ENCODE measurements at regions not wholly inside any gene's neighbourhood (a gene's known extent, or its start where the extent isn't known, plus 50 kb on each side); places are given as distances from the start of the nearest gene placed in this dataset.

DNA sequence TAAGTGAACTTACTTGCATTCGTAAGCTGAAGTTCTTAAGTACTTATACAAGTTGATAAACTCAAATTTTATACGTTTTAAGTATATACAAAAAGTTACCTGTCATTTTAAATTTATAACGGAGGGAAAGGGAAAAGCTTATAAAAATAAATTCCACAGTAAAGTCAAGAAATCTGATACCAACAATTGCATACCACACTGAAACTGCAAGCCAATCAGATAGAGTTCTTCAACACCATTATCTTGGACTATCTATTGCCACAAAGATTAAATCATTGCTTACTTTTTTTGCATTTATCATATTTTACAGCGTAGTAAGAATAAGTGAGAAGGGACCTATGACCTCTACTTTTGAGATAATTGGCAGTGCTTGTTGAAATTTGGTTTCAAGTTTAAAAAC, 386.7 kb downstream of the TFAP2A start:
- no peak for DNase-seq

DNA sequence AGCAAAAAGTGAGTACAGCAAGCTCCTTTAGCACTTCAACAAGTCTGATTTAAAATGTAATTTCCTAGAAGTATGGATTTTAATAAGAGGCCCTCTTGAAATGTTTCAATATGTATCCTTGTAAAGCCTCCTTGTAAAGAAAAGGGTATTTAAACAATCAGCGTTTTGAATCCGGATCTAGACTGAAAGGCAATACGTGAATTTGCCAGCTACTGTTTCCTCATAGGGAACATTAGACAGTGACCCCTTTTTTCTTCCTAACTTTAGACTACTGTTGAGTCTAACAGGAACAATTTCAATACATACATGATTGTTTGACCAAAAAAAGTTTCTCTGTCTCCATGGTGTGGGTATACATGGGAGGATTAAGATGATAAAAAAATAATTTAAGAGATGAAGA, 395.0 kb downstream of the TFAP2A start:
- DNase-seq: no peak

DNA sequence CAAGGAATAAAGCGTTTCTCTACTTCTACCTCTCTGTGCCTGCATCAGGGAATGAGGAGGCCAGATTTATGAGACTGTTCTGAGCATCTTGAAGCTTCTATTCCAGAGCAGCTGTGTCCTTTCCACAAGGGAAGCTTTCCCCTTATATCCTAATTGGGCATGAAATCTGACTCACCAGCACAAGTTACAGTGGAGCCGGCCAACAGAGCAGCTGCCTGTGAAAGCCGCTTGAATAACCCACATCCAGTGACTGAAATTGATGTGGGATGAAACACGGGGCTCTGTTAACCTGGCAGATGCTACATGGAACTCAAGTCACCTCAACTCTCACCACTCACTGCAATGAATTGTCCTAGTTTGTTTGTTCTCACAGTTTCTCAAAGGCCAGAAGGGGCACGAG, 400.3 kb downstream of the TFAP2A start:
- no peak for DNase-seq

DNA sequence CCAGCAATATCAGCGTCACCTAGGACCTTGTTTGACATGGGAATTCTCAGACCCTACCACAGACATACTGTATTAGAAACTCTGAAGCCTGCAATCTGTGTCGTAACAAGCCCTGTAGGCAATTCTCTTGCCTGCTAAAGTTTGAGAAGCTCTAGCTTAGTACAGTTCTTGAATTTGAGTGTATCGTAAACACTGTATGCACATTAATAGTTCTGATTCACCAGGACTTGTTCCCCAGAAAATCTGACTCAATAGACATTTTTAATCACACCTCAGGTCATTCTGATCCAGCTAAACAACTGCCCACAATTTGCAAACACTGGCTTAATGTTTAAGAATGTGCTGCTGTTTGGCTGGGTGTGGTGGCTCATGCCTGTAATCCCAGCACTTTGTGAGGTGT, 414.3 kb downstream of the TFAP2A start:
- DNase-seq: no peak

DNA sequence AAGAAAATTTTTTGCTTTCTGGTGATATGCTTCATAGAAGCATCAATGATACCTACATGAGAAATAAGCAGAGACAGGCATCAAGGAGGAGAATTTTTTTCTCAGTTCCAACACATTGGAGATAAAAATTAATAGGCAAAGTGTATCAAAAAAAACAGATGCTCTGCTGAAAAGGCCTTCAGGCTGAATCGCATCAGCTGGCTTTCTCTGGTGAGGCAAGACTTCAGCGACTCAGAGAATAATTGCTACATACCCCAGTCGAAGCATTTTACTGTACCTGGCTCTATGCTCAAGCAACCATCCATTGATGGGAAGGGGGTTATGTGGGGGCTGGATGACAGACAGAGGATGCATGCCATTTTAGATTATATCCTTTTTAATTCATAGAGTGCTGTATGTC, 415.1 kb downstream of the TFAP2A start:
- no peak for DNase-seq

DNA sequence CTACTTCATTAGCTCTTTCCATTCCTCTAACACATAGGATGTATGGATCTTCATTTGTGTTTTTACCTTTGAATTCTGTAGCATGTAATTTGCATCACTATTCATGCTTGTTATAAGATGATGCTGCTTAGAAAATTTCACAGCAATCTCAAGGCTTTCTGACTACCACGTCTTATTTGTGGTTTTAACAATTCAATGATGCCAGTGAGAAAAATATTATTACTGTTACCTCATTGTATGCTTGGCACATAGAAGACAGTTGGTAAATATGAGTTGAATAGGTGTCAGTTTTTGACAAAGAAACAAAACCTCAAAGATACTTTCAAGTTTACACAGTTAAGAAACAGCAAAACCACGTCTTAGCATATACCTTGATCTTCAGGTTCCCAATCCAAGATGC, 428.6 kb downstream of the TFAP2A start:
- DNase-seq: no peak

DNA sequence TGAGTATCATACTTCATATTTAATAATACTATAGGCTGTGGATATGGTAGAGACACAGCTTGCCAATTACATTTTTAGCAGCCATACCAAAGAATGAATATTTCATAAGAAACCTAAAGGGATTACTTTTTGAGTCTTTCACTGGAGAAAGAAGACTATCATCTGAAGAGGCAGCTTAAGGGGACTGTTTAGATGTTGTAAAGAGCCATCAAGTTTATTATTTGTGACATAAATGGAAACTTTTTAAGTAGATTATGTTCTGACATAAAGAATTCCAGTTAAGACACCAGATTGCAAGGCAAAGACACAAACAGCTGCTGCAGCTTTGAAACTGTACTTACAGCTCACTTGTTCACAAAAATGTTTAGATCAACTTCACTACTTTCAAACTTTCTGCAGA, 429.4 kb downstream of the TFAP2A start:
- DNase-seq: no peak

DNA sequence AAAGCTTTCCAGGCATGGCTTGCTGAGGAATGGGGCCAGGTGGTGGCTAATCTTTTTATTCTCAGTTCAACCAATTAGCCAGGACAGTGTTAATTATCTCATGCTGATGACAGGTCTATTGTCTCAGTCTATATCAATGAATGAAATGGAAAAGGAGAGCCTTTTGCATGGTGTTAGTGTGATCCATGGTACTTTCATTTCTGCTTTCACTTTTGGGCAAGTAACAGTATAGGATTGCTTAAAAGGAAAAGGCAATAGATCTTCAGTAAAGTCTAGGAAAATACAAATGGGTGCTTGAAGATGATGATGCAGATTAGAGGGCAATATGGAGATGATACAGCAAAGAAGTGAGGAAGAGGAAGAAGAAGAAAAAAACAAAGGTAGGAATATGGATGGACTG, 430.3 kb downstream of the TFAP2A start:
- no peak for DNase-seq

DNA sequence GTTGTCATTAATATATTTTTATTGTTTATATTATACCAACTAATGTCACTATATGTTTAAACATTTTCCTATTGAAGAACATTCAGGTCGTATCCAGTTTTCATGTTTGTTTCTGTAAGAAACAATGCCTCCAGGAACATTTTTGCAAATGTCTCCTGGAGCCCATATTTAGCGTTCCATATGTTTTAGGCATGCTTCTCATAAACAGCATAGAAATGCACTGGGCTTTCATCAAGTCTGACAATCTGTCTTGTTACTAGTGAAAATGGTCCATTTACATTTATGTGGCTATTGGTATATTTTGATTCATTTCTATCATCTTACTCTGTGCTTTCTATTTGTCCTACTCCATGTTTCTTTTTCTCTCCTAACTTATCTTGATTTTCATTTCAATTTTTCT, 431.7 kb downstream of the TFAP2A start:
- no peak for DNase-seq

DNA sequence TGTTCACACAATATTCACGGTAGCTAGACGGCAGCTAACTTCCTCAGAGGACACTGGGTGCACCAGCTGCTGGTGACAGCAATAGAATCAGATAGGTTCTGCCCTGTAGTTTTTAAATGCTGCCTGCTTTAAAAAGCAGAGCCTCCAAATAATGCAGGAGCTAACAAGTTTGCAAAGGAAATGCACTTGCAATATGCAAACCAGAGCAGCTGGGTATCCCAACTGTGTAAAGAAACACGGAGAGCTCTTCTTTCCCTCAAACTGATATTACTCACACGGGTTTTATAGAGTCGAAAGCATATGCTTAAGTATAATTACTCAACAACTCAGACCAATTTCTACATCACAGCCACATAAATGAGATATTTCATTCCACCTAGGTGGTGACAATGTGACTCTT, 432.7 kb downstream of the TFAP2A start:
- DNase-seq: no peak

DNA sequence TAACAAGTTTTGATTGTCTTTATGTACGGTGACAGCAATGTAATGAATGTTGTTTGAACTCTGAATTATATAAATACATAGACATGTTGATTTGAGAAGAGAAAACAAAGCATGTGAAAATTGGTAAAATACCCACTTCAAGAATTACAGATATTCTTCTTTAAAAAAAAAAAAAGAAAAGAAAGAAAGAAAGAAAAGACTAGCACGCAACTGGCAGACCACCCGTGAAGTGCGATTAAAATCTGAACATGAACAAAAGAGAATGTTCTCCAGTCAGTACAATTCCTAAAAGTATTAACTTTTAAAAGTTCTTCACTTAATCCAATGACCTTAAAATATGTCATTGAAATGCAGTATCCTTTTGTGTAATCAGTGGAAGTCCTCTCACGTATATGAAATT, 434.9 kb downstream of the TFAP2A start:
- no peak for DNase-seq

DNA sequence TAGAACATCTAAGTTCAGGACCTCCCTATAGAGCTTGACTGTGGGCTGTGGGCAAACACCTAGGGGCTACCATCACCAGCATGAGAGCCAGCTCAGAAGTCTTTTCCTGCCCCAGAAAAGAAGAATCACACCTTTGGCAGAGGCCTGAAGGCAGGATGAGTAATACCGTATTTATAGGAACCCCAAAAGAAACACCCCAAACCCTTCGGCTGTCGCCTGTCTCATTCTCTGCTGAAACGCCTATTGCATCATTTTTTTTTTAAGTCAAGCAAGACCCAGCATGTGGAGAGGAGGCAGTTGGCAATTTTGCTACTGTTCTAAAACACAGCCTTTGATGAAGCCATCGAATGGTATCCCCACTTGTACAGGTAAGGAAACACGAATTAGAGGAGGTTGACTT, 436.4 kb downstream of the TFAP2A start:
- DNase-seq: no peak

DNA sequence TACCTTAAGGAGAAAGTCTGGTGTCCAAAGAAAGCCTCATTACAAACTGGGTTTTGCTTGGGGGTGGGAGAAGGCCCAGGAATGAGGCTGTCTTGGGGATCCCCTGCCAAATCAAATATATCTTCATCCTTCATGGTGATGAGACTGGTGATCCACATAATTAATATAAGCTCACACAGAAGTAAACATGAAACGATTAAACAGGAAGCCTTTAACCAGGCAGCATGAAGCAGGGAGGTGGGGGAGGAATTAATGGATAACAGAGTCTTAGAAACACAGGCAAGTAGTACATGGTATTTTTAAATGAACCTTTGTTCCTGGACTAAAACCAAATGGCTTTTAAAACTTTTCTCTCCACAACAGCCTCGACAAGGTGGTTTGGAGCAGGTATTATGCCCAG, 437.5 kb downstream of the TFAP2A start:
- no peak for DNase-seq

DNA sequence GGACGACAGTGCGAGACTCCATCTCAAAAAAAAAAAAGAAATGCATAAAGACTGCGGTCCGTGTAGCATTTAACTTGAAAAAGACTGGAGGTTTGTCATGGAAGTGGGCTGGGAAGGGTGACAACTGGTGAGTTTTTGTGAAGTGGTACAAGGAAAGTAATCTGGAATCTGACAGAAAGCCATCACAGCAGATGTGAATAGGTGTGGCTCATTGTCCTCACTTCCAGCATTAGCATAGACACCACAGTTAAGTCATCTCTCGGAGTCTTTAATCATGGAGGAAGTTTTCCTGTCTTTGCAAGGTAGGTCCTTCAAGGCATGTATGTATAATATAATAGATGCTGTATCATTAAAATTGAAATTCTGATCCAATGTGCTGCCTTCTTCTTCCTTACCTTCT, 453.2 kb downstream of the TFAP2A start:
- DNase-seq: no peak

DNA sequence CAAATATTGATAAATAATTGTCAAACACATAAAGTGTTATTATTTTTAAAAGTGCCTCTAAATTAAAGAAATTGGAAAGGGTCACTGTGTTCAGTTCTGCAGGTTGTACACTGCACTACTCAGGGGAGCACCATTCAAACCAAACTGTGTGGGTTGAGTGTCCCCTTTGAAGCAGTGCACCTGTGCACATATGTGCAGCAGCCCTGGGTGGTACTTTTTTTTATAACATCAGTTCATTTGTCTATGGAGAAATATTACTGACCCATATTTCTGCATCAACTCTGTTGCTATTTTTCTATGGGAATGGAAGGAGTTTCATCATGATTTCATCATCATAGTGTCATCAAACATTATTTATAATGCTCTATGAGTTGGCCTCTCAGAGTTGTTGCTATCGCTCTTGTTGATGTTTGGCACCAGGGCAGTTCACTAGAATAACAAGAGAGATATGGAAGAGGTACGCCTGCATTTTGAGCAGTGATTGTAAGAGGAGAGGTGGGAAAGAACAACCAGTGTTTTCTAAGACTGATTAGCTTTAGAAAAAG, 457.6 kb downstream of the TFAP2A start:
- no peak for DNase-seq

DNA sequence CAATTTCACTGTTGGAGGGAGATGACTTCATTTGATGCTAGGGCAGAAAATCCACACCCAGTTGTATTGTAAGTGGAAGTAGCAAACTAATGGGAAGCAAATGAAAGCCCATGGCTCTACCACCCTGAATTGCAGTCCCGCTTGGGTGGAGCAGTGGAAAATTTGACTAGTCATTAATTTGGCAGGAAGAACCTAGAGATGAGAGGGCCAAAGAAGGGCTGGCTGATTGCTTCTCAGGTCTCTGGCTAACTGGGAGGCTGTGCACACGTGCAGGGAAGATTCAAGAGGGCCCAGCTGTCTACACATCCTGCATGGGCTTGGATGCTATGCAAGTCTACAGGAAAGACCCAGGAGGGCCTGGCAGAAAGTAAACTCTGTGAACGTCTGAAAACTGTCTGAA, 466.2 kb downstream of the TFAP2A start:
- no peak for DNase-seq

DNA sequence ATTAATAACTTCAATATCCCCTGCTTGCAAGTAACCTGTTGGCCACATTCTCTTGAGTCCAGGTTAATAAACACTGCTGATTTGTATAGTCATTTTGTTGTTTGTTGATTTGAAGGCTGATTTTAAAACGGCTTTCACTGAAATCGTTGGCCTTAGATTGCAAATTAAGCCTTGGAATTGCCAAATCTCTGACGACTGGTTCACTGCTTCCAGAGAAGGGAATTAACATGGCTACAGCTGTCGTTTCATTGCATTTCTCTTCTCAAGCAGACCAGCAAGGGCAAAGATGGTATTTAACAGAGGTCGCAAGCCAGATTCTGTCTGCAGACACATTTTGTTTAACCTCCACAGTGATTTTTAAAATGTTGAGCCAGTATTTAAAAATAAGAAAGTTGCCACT, 470.9 kb downstream of the TFAP2A start:
- DNase-seq: no peak

DNA sequence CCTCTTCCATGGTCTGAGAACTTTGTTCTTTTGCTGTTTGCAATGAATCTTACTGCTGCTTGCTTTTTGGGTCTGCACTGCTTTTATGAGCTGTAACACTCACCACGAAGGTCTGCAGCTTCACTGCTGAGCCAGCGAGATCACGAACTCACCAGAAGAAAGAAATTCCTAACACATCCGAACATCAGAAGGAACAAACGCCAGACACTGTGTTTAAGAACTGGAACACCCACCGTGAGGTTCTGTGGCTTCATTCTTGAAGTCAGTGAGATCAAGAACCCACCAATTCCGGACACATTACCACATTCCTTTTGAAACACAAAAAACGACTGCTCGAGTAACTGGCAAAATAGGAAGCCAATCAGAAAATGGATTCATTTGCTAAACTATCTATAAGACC, 471.8 kb downstream of the TFAP2A start:
- DNase-seq: no peak

DNA sequence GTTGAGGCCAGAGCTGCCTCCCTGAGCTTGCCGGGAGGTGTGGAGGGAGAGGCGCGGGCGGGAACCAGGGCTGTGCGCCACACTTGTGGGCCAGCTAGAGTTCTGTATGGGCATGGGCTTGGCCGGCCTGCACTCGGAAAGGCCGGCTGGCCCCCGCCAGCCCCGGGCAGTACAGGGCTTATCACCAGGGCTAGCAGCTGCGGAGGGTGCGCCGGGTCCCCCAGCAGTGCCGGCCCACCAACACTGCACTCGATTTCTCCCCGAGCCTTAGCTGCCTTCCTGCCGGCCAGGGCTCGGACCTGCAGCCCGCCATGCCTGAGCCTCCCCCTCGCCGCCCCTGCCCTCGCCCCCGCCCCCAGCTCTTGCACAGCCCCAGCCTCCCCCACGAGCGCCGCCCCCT, 472.7 kb downstream of the TFAP2A start:
- no peak for DNase-seq

DNA sequence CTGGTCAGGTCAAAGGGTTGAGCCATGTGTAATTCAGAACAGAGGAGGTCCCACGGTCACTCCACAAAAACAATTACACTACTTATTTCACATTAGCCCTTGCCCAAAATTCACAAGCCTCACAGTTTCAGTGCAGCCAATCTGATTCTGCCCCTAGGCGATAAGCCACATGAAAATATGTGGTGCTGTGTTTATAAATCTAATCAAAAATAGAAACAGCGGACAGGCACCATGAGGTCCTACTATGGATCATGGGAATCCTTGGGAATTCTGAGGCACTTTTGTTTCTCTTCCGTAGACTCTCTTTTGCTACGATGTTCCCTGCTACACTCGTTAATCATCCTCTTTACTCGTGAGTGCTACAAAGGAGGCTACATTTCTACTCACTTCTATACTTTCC, 476.1 kb downstream of the TFAP2A start:
- no peak for DNase-seq

DNA sequence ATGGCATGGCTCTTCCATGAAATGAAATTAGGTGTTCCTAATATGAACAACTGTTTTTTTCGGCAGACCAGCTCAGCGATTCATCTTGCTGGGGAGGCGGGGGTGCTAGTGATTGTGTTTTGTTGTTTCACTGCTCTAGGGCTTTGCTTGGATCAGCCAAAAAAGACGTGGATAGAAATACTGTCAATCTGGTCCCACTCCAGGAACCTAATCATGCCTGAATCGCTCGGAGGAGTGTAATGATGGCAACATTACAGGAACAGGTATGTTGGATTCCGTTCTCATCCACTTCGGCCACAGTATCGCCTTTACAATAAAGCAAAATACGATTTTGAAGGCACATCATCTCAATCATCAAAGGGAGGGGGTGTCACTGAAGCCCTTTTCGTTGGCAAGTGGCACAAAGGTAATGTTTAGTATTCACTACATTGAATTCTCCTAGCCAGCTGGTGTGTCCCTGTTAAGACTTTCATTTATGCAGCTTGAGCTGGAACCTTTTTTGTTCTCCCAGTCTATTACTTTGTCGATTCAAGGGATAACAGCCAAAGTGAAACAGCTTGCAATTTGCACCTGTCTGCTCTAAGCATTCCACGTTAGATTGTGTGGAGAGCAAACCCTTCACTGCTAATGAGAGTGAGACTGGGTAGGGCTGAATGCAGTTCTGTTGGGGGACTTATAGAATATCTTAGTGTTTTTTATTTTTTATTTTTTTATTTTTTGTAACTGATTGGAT, 477.7 kb downstream of the TFAP2A start:
- DNase-seq: no peak

DNA sequence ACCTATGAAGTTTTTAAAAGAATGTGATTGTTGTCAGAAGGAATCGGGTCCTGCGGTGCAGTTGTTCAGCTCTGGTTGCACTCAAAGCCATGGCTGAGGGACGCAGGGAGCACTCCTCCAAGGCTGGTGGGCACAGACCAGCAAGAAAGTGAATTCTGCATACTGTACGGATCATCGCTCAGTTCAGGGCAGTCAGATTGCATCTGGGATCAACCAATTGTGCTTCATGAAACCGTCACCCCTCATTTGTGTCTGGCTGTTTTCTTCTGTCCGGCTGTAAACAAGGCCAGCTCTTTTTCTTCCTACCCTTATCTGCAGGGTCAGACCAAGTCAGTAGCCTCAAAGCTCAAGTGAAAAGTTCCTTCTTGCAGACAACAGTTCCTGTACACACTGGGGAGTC, 478.3 kb downstream of the TFAP2A start:
- DNase-seq: no peak

DNA sequence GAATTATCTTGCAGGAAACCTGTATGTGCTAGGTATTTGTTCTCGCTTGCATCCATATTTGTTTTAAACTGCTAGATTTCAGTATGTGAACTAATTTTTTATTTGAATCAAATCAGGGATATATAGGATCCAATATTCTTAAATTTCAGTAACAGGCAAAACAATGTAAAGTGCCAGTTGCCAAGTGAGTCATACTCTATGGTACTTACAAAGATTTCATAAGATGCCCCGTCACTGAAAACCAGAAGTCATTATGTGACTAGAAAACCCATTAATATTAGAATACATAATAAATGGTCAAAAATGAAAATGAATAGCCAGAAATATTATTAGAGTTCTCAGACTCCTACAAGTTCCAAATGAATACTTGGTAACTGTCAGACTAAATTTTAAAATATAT, 481.2 kb downstream of the TFAP2A start:
- DNase-seq: no peak

DNA sequence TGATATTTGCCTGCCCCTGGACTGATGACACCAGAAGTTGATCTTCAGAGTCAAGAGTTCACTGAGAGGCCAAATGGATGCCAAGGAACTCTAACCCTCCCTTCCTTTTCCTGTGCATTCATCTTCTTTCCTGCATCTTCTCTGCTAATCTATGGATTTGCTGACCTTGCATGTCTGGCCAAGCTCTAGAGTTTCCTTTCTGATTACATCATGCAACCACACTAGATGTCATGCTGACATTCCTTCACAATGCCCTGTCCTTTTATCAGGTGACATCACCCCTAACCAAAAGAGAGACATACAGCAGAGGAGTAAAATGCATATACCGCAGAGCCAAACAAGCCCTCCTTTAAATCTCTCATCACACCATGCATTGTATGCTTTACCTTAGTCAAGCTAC, 487.6 kb downstream of the TFAP2A start:
- DNase-seq: no peak

DNA sequence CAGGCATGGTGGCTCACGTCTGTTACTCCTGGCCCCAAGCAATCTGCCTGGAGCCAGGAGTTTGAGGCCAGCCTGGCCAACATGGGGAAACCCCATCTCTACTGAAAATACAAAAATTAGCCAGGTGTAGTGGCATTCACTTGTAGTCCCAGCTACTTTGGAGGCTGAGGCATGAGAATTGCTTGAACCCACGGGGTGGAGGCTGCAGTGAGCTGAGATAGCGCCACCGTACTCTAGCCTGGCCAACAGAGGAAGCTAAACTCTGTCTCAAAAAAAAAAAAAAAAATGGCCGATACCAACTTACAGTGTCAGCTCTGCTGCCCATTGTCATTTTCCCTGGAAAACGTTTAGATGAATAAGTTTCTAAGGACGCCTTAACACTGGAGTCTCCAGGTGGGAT, 489.9 kb downstream of the TFAP2A start:
- no peak for DNase-seq
